H1 (cell line): ENCODE measurements at regions not wholly inside any gene's neighbourhood (a gene's known extent, or its start where the extent isn't known, plus 50 kb on each side); places are given as distances from the start of the nearest gene placed in this dataset.
"Not testable (repeated sequence)": the region's sequence is repeated elsewhere in the genome, so short reads cannot be mapped to it uniquely, and the experiment has no call there.

Source experiments
- EZH2 ChIP-seq: fragments of 200-600 bp; sonication (generic); IDR thresholded peaks from 2 replicates; pipeline ENCODE4 v1.7.1; 2012; ENCODE audit warnings: low read depth, mild to moderate bottlenecking, moderate library complexity, low read length, inconsistent platforms; ENCODE audit not compliant: severe bottlenecking
- POLR2A ChIP-seq, 2 experiments: IDR thresholded peaks; 1 replicate in 1 of 2; 2 replicates in 1 of 2; pipeline ENCODE4 v1.6.1; 2011; ENCODE audit warnings: low read depth in 2 of 2, low read length in 2 of 2, mild to moderate bottlenecking in 2 of 2; ENCODE audit errors: control extremely low read depth in 1 of 2
- RAD21 ChIP-seq, 2 experiments: IDR thresholded peaks in 1 of 2; conservative IDR thresholded peaks in 1 of 2; 2 replicates each; pipeline ENCODE4 v1.6.1; 2011; ENCODE audit warnings: low read depth in 2 of 2, low read length in 2 of 2, improper control_type of control experiment in 1 of 2, inconsistent platforms in 1 of 2, mild to moderate bottlenecking in 1 of 2, moderate library complexity in 1 of 2
- SRF ChIP-seq: IDR thresholded peaks from 2 replicates; pipeline ENCODE4 v1.6.1; 2011; ENCODE audit warnings: mild to moderate bottlenecking, low read depth, low read length, moderate library complexity
- TCF12 ChIP-seq: IDR thresholded peaks from 2 replicates; pipeline ENCODE4 v1.6.1; 2011; ENCODE audit warnings: low read depth, mild to moderate bottlenecking, low read length
- ZNF274 ChIP-seq: IDR thresholded peaks from 2 replicates; pipeline ENCODE4 v1.7.0; 2012; ENCODE audit warnings: low read length, borderline replicate concordance; ENCODE audit errors: extremely low read depth
- TF ChIP-seq, protein P1 (sequence below), 3 experiments: IDR thresholded peaks; 1 replicate in 2 of 3; 2 replicates in 1 of 3; pipeline versions ENCODE4 v1.5.1 to v1.6.1; 2011; ENCODE audit warnings: low read length in 3 of 3, mild to moderate bottlenecking in 3 of 3, inconsistent platforms in 2 of 3, low read depth in 1 of 3, moderate library complexity in 1 of 3; ENCODE audit not compliant: insufficient read depth in 1 of 3; ENCODE audit errors: control extremely low read depth in 1 of 3
- TF ChIP-seq, protein P2 (sequence below): IDR thresholded peaks from 2 replicates; pipeline ENCODE4 v1.6.1; 2012; ENCODE audit warnings: inconsistent platforms
- TF ChIP-seq, protein P3 (sequence below): IDR thresholded peaks from 2 replicates; pipeline ENCODE4 v1.6.1; 2011; ENCODE audit warnings: low read length, improper control_type of control experiment

DNA sequence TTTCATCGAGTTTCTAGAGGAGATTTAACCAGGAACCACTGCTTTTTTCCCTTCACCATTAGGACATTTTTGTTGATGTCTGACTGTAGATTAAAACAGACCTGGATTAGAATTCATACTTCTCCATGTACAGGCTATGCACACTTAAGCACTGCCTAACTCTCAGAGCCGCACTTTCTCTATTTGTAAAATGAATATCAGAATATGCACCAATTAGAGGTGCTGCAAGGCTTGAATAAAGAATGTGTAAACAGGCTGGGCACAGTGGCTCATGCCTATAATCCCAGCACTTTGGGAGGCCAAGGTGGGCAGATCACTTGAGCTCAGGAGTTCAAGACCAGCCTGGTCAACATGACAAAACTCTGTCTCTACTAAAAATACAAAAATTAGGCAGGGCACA, 99.2 kb downstream of the LYZL1 start:
- TF ChIP-seq, protein P1, sequence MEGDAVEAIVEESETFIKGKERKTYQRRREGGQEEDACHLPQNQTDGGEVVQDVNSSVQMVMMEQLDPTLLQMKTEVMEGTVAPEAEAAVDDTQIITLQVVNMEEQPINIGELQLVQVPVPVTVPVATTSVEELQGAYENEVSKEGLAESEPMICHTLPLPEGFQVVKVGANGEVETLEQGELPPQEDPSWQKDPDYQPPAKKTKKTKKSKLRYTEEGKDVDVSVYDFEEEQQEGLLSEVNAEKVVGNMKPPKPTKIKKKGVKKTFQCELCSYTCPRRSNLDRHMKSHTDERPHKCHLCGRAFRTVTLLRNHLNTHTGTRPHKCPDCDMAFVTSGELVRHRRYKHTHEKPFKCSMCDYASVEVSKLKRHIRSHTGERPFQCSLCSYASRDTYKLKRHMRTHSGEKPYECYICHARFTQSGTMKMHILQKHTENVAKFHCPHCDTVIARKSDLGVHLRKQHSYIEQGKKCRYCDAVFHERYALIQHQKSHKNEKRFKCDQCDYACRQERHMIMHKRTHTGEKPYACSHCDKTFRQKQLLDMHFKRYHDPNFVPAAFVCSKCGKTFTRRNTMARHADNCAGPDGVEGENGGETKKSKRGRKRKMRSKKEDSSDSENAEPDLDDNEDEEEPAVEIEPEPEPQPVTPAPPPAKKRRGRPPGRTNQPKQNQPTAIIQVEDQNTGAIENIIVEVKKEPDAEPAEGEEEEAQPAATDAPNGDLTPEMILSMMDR (IDR thresholded peaks at IDR 0.05; ENCODE audit: control extremely low read depth in 1 of 3, insufficient read depth in 1 of 3, low read depth in 1 of 3, low read length in 3 of 3) = not testable (repeated sequence)
- TF ChIP-seq, protein P2, sequence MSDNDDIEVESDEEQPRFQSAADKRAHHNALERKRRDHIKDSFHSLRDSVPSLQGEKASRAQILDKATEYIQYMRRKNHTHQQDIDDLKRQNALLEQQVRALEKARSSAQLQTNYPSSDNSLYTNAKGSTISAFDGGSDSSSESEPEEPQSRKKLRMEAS = not testable (repeated sequence)
- not testable (repeated sequence) for TF ChIP-seq SRF; ZNF274; EZH2; POLR2A (IDR thresholded peaks at IDR 0.05; ENCODE audit: control extremely low read depth in 1 of 2, low read depth in 2 of 2, low read length in 2 of 2); TCF12; RAD21 (IDR thresholded peaks at IDR 0.05 in 1 of 2, conservative IDR thresholded peaks at IDR 0.05 in 1 of 2; ENCODE audit: low read depth in 2 of 2, low read length in 2 of 2)
- TF ChIP-seq, protein P3, sequence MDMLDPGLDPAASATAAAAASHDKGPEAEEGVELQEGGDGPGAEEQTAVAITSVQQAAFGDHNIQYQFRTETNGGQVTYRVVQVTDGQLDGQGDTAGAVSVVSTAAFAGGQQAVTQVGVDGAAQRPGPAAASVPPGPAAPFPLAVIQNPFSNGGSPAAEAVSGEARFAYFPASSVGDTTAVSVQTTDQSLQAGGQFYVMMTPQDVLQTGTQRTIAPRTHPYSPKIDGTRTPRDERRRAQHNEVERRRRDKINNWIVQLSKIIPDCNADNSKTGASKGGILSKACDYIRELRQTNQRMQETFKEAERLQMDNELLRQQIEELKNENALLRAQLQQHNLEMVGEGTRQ = not testable (repeated sequence)
